ENCODE measurements at regions not wholly inside any gene's neighbourhood (a gene's known extent, or its start where the extent isn't known, plus 50 kb on each side); places are given as distances from the start of the nearest gene placed in this dataset.

DNA sequence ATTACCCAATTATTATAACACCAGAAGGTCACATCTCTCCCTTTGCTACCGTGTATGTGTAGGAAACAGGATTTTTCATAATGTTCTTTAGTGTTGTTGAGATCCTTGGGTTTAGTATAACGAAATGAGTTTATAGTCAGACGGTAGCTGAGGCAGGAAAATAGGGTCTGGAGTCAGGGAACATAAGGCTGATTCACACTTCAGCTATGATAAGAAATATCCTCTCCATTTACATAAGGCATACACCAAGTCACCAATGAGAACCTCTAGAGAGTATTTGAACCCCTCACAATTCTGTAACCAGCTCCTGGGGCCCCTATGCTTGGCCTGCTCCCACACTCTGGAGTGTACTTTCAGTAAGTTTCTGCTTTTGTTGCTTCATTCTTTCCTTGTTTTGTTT, 58.9 kb upstream of the ANKH start:
- no peak for TF ChIP-seq EP300 (IDR thresholded peaks at IDR 0.05)
- TF ChIP-seq, protein P1, sequence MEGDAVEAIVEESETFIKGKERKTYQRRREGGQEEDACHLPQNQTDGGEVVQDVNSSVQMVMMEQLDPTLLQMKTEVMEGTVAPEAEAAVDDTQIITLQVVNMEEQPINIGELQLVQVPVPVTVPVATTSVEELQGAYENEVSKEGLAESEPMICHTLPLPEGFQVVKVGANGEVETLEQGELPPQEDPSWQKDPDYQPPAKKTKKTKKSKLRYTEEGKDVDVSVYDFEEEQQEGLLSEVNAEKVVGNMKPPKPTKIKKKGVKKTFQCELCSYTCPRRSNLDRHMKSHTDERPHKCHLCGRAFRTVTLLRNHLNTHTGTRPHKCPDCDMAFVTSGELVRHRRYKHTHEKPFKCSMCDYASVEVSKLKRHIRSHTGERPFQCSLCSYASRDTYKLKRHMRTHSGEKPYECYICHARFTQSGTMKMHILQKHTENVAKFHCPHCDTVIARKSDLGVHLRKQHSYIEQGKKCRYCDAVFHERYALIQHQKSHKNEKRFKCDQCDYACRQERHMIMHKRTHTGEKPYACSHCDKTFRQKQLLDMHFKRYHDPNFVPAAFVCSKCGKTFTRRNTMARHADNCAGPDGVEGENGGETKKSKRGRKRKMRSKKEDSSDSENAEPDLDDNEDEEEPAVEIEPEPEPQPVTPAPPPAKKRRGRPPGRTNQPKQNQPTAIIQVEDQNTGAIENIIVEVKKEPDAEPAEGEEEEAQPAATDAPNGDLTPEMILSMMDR (IDR thresholded peaks at IDR 0.05) = no peak

Measured in sigmoid colon (tissue), 4 donors.